ENCODE measurements at regions not wholly inside any gene's neighbourhood (a gene's known extent, or its start where the extent isn't known, plus 50 kb on each side); places are given as distances from the start of the nearest gene placed in this dataset.
A peak's percentile ranks its signal among the peaks of the same experiment; 100 is the strongest.

DNA sequence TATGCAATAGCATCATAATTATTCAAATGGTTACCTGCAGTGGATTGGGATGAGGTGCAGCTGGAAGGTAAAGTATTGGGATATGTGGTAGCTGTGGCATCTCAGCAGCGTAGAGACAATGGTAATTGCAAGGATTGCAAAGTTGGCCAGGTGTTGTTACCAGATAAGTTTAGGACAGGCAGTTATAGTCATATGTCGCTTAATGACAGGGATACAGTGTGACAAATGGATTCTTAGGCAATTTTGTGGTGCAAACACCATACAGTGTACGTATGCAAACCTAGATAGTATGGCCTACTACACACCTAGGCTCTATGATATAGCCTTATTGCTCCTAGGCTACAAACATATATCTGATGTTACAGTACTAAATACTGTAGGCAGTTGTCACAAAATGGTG, 163.5 kb upstream of the LYZL2 start:
- no peak for TF ChIP-seq ZNF274 (IDR thresholded peaks at IDR 0.05; ENCODE audit: low read depth, low read length)
- H3K4me3 ChIP-seq (ENCODE audit: low read length): no peak overlapping the region

DNA sequence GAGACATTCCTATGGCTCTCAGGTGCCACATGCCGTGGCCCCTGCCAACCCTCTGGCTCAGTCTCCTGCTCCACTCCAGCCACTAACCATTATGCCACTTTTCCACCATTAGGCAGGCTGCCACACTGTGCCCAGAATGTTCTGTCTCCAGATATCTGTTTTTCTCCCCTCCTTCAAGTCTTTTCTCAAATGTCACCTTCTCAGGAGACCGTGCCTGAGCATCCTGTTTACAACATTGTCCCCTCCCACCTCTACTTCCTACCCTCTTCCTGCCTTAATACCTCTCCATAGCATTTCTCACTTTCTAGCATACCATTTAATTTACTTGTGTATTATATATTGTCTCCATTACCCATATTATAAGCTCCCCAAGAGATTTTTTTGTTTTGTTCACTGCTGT, 162.5 kb upstream of the LYZL2 start:
- no peak overlapping the region for H3K4me3 ChIP-seq (ENCODE audit: low read length)
- TF ChIP-seq ZNF274 (IDR thresholded peaks at IDR 0.05; ENCODE audit: low read depth, low read length): no peak

DNA sequence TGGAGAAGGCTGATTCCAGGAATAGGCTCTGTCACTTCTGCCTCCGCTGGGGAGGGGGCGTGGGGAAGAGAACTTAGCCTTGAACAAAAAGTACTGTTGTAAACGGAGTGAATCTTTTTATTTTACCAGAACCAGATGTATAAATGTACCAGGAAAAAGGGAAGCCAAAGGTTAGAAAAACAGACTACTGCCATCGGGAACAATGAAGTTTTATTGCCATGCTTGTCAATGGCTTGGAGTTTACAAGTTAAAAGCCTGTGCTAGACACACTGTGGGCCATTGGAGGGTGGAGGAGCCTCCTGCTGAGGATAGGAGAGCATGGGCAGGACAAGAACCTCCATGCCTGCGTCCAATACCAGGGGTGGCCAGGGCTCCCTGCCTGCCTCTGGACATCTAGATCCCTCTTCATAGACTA, 161.7 kb upstream of the LYZL2 start:
- TF ChIP-seq ZNF274 (IDR thresholded peaks at IDR 0.05; ENCODE audit: low read depth, low read length): no peak
- H3K4me3 ChIP-seq (ENCODE audit: low read length): no peak overlapping the region

- H3K4me3 ChIP-seq (ENCODE audit: low read length): no peak overlapping the region
- no peak for TF ChIP-seq ZNF274 (IDR thresholded peaks at IDR 0.05; ENCODE audit: low read depth, low read length)
These were observed 160.3 kb upstream of the LYZL2 start for GRCh38 chr10:30789806-30790205.

GRCh38 chr10:30788307-30788706, 158.8 kb upstream of the LYZL2 start:
- no peak overlapping the region for H3K4me3 ChIP-seq (ENCODE audit: low read length)
- no peak for TF ChIP-seq ZNF274 (IDR thresholded peaks at IDR 0.05; ENCODE audit: low read depth, low read length)

DNA sequence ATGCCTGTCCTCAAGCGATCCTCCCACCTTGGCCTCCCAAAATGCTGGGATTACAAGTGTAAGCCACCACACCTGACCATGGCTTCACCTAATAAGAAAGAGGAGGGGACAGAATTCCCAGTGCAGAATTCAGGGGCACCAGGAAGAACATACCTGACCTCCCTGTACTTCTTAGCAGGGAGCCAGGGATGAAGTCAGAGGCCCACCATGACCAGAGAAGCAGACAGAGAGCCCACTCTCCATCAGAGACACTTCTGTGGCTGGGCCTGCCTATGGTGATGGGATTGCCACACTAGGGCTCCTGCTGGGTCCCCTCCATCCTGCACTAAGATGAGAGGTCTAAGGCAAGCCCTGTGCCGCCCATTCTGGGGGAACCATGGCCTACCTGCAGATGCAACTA, 157.4 kb upstream of the LYZL2 start:
- no peak overlapping the region for H3K4me3 ChIP-seq (ENCODE audit: low read length)
- no peak for TF ChIP-seq ZNF274 (IDR thresholded peaks at IDR 0.05; ENCODE audit: low read depth, low read length)

- no peak for TF ChIP-seq ZNF274 (IDR thresholded peaks at IDR 0.05; ENCODE audit: low read depth, low read length)
- H3K4me3 ChIP-seq (ENCODE audit: low read length): no peak overlapping the region
These were observed 156.6 kb upstream of the LYZL2 start for GRCh38 chr10:30786131-30786530.

- TF ChIP-seq ZNF274 (IDR thresholded peaks at IDR 0.05; ENCODE audit: low read depth, low read length): no peak
- H3K4me3 ChIP-seq (ENCODE audit: low read length): peak overlapping the region; percentile 66; the same call in 1 of the 2 replicates
These were observed 155.5 kb upstream of the LYZL2 start for GRCh38 chr10:30784897-30785605.

- H3K4me3 ChIP-seq (ENCODE audit: low read length): peak overlapping the region; percentile 66; the same call in 1 of the 2 replicates
- no peak for TF ChIP-seq ZNF274 (IDR thresholded peaks at IDR 0.05; ENCODE audit: low read depth, low read length)
These were observed 155.0 kb upstream of the LYZL2 start for GRCh38 chr10:30784524-30784896.

DNA sequence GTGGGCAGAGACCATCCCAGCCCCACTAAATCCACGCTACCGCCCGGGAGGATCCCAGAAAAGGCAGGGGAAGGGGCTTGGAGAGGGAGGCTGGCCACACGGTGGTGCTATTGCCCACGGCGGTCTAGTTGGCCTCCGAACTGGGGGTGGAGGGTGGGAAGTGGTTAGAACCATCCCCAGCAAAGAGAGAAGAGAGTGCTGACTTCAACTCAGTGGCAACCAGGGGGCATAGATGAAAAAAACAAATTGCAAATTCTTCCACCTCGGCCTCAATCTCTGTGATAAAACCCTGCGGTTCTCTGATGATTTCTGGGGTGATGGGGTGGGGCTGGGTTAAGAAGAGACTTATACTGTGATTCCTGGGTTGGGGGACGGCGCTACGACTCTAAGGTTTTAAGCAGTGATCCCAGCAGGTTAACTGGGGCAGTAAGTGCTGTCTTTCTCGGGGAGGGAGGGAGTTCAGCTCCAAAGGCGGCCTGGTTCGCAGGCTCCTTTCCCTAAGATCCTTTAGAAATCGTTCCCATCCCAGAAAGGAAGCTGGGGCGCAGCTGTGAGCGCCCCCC, 154.5 kb upstream of the LYZL2 start:
- peak overlapping the region; percentile 22; the same call in 1 of the 2 replicates for H3K4me3 ChIP-seq (ENCODE audit: low read length)
- TF ChIP-seq ZNF274 (IDR thresholded peaks at IDR 0.05; ENCODE audit: low read depth, low read length): no peak

GRCh38 chr10:30782537-30783461, 153.2 kb upstream of the LYZL2 start:
- peak overlapping the region; percentile 13; the same call in 1 of the 2 replicates for H3K4me3 ChIP-seq (ENCODE audit: low read length)
- no peak for TF ChIP-seq ZNF274 (IDR thresholded peaks at IDR 0.05; ENCODE audit: low read depth, low read length)

DNA sequence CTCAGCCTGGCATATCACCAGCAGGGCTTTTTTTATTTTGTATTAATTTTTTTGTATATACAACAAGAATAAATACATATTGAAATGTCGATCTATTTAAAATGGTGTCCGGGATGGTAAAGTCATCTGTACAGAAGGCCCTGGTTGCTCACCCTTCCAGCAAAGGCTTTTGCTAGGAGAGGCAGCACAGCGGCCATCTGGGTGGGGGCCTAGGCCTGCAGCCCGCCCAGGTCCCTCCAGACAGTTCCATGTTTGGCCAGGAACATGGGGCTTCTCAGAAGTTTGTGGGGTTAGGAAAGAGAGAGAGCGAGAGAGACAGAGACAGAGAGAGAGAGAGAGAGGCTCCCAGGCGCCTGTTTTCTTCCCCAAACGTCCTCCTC, 152.6 kb upstream of the LYZL2 start:
- TF ChIP-seq ZNF274 (IDR thresholded peaks at IDR 0.05; ENCODE audit: low read depth, low read length): no peak
- H3K4me3 ChIP-seq (ENCODE audit: low read length): no peak overlapping the region; the same call in 1 of the 2 replicates

- TF ChIP-seq ZNF274 (IDR thresholded peaks at IDR 0.05; ENCODE audit: low read depth, low read length): no peak
- H3K4me3 ChIP-seq (ENCODE audit: low read length): no peak overlapping the region
These were observed 152.1 kb upstream of the LYZL2 start for GRCh38 chr10:30781670-30782121.

GRCh38 chr10:30778769-30779168, 149.2 kb upstream of the LYZL2 start:
- no peak for TF ChIP-seq ZNF274 (IDR thresholded peaks at IDR 0.05; ENCODE audit: low read depth, low read length)
- no peak overlapping the region for H3K4me3 ChIP-seq (ENCODE audit: low read length)

Measured in GM08714 (cell line).